ENCODE measurements at regions not wholly inside any gene's neighbourhood (a gene's known extent, or its start where the extent isn't known, plus 50 kb on each side); places are given as distances from the start of the nearest gene placed in this dataset.

DNA sequence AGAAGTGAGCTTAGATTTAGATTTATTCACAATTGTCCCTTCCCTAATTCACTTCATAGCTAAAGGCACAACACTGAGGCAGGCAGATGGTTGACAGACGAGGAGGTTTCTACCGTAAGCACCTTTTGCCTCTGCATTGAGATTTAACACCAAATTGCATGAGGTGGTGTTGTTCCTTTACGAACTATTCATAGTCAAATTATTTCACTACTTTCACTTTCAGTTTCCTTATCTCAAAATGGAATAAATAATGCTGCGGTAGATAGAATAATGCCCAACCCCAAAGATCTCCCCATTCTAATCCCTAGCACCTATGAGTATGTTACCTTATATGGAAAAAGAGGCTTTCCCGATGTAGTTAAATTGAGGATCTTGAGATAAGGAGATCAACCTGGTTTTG is 58.9 kb upstream of the LINC00305 start:
- peak overlapping the region; percentile 21; the same call in 1 of the 2 replicates for H2AFZ ChIP-seq (ENCODE audit: low read length)
- H3K27me3 ChIP-seq (ENCODE audit: low read length), result peaks cover 40% of the 10 kb centered on the region
- H3K27ac ChIP-seq (ENCODE audit: low read length), result no peak overlapping the region
- no peak for ATAC-seq
- CTCF ChIA-PET, result no interaction called here
- H3K9me3 ChIP-seq (ENCODE audit: low read length), result no peaks in the 10 kb centered on the region
- H3K4me1 ChIP-seq (ENCODE audit: insufficient read depth, low read length), result no peaks in the 10 kb centered on the region
- POLR2A ChIA-PET (ENCODE audit: unreplicated experiment), result no interaction called here
- no peaks in the 10 kb centered on the region for H3K9me2 ChIP-seq (replicated peaks; ENCODE audit: low read length)
- no peaks in the 10 kb centered on the region for H3F3A ChIP-seq (ENCODE audit: low read length, unreplicated experiment)
- H4K20me1 ChIP-seq (ENCODE audit: low read length), result no peaks in the 10 kb centered on the region
- H3K36me3 ChIP-seq (ENCODE audit: low read depth, low read length), result no peaks in the 10 kb centered on the region
- no TSS peak for BruUV-seq (replicated peaks)
- no peak for TF ChIP-seq EZH2phosphoT487 (IDR thresholded peaks at IDR 0.05; ENCODE audit: borderline replicate concordance, low read length)
- no peak for TF ChIP-seq EZH2 (IDR thresholded peaks at IDR 0.05; ENCODE audit: low read length, unreplicated experiment)
- TF ChIP-seq, protein P1, sequence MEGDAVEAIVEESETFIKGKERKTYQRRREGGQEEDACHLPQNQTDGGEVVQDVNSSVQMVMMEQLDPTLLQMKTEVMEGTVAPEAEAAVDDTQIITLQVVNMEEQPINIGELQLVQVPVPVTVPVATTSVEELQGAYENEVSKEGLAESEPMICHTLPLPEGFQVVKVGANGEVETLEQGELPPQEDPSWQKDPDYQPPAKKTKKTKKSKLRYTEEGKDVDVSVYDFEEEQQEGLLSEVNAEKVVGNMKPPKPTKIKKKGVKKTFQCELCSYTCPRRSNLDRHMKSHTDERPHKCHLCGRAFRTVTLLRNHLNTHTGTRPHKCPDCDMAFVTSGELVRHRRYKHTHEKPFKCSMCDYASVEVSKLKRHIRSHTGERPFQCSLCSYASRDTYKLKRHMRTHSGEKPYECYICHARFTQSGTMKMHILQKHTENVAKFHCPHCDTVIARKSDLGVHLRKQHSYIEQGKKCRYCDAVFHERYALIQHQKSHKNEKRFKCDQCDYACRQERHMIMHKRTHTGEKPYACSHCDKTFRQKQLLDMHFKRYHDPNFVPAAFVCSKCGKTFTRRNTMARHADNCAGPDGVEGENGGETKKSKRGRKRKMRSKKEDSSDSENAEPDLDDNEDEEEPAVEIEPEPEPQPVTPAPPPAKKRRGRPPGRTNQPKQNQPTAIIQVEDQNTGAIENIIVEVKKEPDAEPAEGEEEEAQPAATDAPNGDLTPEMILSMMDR (conservative IDR thresholded peaks at IDR 0.05; ENCODE audit: low read depth, low read length), result no peak
- DNase-seq, result no peak
- peak overlapping the region; percentile 72 for H3K4me2 ChIP-seq (ENCODE audit: low read length)
- intact Hi-C loops (cut with micrococcal nuclease), result no loop called here
- H3K4me3 ChIP-seq (ENCODE audit: low read length), result peak overlapping the region; percentile 59
- no peaks in the 10 kb centered on the region for H3K79me2 ChIP-seq (ENCODE audit: low read length)
- H3K9ac ChIP-seq (ENCODE audit: low read length), result no peak overlapping the region

DNA sequence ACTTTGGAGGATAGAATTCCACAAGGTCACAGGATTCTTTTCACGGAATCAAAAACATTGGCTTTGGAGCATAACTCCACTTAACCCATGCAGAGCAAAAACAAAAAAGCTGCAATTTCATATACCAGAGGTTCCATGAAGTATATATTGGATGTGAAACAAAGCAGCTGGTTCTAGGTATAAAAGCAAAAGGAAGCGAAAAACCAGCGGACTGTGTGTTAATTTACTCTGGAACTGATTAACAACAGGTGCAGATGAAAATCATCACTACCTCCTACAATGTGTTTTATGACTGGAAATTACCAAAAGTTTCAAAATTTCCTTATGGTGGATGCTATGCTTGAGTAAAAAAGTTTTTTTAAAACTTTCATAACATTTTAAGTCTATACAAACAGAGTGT is 54.4 kb upstream of the LINC00305 start:
- Histone ChIP-seq H3K4me3 (ENCODE audit: low read length) (no peak overlapping the region), H3K4me1 (ENCODE audit: insufficient read depth, low read length) (no peaks in the 10 kb centered on the region), H3F3A (ENCODE audit: low read length, unreplicated experiment) (no peaks in the 10 kb centered on the region), H3K79me2 (ENCODE audit: low read length) (no peaks in the 10 kb centered on the region), H3K36me3 (ENCODE audit: low read depth, low read length) (no peaks in the 10 kb centered on the region), H2AFZ (ENCODE audit: low read length) (no peak overlapping the region), H3K9ac (ENCODE audit: low read length) (no peak overlapping the region), H3K9me2 (replicated peaks; ENCODE audit: low read length) (no peaks in the 10 kb centered on the region), H3K4me2 (ENCODE audit: low read length) (no peak overlapping the region), H3K9me3 (ENCODE audit: low read length) (no peaks in the 10 kb centered on the region), H3K27ac (ENCODE audit: low read length) (no peak overlapping the region), H4K20me1 (ENCODE audit: low read length) (no peaks in the 10 kb centered on the region), H3K27me3 (ENCODE audit: low read length) (peaks cover 34% of the 10 kb centered on the region)
- DNase-seq (no peak), ATAC-seq (no peak)
- POLR2A ChIA-PET (ENCODE audit: unreplicated experiment), result no interaction called here
- CTCF ChIA-PET, result interaction anchor here (0.6 kb wide), 1 partner anchor 185 kb away, joined by 3 read pairs; no protein-coding TSS in a partner anchor
- TF ChIP-seq, protein P1 (conservative IDR thresholded peaks at IDR 0.05; ENCODE audit: low read depth, low read length), result no peak
- no peak for TF ChIP-seq EZH2phosphoT487 (IDR thresholded peaks at IDR 0.05; ENCODE audit: borderline replicate concordance, low read length)
- no peak for TF ChIP-seq EZH2 (IDR thresholded peaks at IDR 0.05; ENCODE audit: low read length, unreplicated experiment)
- intact Hi-C loops (cut with micrococcal nuclease), result no loop called here
- BruUV-seq (replicated peaks), result no TSS peak

DNA sequence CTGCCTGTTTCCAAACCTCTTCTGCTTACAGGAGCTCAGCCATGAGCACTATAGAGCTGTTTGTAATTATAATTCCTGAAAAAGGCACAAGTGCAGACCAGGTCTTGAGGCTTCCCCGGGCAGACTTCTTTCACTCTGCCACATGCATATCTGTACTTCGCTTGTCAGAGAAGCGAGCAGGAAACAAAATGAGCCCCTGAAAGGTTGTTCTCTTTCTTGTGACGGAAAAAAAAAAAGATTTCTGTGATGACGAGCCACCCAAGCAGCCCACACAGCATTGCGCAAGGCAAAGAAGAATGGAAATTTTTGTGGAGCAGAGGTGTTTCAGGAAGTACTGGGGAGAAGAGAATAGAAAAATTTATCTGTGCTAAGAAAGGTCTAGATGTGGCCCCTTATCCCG is 54.0 kb upstream of the LINC00305 start:
- ChIA-PET CTCF (no interaction called here), POLR2A (ENCODE audit: unreplicated experiment) (no interaction called here)
- Histone ChIP-seq H3K4me2 (ENCODE audit: low read length) (no peak overlapping the region), H3K4me3 (ENCODE audit: low read length) (no peak overlapping the region), H3K4me1 (ENCODE audit: insufficient read depth, low read length) (no peaks in the 10 kb centered on the region), H2AFZ (ENCODE audit: low read length) (no peak overlapping the region), H3K9me3 (ENCODE audit: low read length) (no peaks in the 10 kb centered on the region), H3K27me3 (ENCODE audit: low read length) (peaks cover 33% of the 10 kb centered on the region), H3K27ac (ENCODE audit: low read length) (no peak overlapping the region), H3K9ac (ENCODE audit: low read length) (no peak overlapping the region), H3K9me2 (replicated peaks; ENCODE audit: low read length) (no peaks in the 10 kb centered on the region), H3K79me2 (ENCODE audit: low read length) (no peaks in the 10 kb centered on the region), H3K36me3 (ENCODE audit: low read depth, low read length) (no peaks in the 10 kb centered on the region), H3F3A (ENCODE audit: low read length, unreplicated experiment) (no peaks in the 10 kb centered on the region), H4K20me1 (ENCODE audit: low read length) (no peaks in the 10 kb centered on the region)
- no peak for ATAC-seq
- intact Hi-C loops (cut with micrococcal nuclease), result no loop called here
- DNase-seq, result no peak
- TF ChIP-seq, protein P1 (conservative IDR thresholded peaks at IDR 0.05; ENCODE audit: low read depth, low read length), result no peak
- no peak for TF ChIP-seq EZH2phosphoT487 (IDR thresholded peaks at IDR 0.05; ENCODE audit: borderline replicate concordance, low read length)
- TF ChIP-seq EZH2 (IDR thresholded peaks at IDR 0.05; ENCODE audit: low read length, unreplicated experiment), result no peak
- no TSS peak for BruUV-seq (replicated peaks)

Data from PC-3 (cell line).